ENCODE measurements at regions not wholly inside any gene's neighbourhood (a gene's known extent, or its start where the extent isn't known, plus 50 kb on each side); places are given as distances from the start of the nearest gene placed in this dataset.
"Not testable (repeated sequence)": the region's sequence is repeated elsewhere in the genome, so short reads cannot be mapped to it uniquely, and the experiment has no call there.

DNA sequence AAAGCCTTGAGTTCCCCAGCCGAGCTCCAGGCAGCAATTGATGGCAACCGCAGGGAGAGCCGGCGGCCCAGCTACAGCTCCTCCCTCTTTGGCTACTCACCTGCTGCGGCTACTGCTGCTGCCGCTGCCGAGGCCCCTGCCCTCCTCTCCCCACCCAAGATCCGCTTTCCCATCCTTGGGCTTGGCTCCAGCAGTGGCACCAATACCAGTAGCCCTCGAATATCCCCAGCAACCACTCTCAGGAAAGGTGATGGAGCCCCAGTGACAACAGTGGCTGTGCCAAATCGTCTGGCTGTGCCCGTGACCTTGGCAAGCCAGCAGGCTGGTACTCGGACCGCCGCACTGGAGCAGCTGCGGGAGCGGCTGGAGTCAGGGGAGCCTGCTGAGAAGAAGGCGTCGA, 298.0 kb upstream of the ADGRL2 start:
- TF ChIP-seq, protein P1, sequence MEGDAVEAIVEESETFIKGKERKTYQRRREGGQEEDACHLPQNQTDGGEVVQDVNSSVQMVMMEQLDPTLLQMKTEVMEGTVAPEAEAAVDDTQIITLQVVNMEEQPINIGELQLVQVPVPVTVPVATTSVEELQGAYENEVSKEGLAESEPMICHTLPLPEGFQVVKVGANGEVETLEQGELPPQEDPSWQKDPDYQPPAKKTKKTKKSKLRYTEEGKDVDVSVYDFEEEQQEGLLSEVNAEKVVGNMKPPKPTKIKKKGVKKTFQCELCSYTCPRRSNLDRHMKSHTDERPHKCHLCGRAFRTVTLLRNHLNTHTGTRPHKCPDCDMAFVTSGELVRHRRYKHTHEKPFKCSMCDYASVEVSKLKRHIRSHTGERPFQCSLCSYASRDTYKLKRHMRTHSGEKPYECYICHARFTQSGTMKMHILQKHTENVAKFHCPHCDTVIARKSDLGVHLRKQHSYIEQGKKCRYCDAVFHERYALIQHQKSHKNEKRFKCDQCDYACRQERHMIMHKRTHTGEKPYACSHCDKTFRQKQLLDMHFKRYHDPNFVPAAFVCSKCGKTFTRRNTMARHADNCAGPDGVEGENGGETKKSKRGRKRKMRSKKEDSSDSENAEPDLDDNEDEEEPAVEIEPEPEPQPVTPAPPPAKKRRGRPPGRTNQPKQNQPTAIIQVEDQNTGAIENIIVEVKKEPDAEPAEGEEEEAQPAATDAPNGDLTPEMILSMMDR (IDR thresholded peaks at IDR 0.05; ENCODE audit: low read length) = not testable (repeated sequence)
- TF ChIP-seq EZH2 (IDR thresholded peaks at IDR 0.05; ENCODE audit: borderline replicate concordance, low read length) = not testable (repeated sequence)
